ENCODE measurements at regions not wholly inside any gene's neighbourhood (a gene's known extent, or its start where the extent isn't known, plus 50 kb on each side); places are given as distances from the start of the nearest gene placed in this dataset.
"Not testable (repeated sequence)": the region's sequence is repeated elsewhere in the genome, so short reads cannot be mapped to it uniquely, and the experiment has no call there.

GRCh38 chr16:11417487-11417886 is 72.2 kb downstream of the RMI2 start:
- TF ChIP-seq EP300 (IDR thresholded peaks at IDR 0.05): no peak
- no peak for TF ChIP-seq CTCF (IDR thresholded peaks at IDR 0.05)
- no peak for TF ChIP-seq POLR2AphosphoS5 (IDR thresholded peaks at IDR 0.05)
- TF ChIP-seq POLR2A (IDR thresholded peaks at IDR 0.05): no peak
- Histone ChIP-seq H3K4me1 (no peaks in the 10 kb centered on the region), H3K27me3 (no peaks in the 10 kb centered on the region), H3K36me3 (no peaks in the 10 kb centered on the region), H3K27ac (no peak overlapping the region), H3K9me3 (no peaks in the 10 kb centered on the region), H3K4me3 (no peak overlapping the region)
- WGBS: 60% methylated on average over 1 of the region's 10 CpGs
- no peak for DNase-seq (ENCODE audit: low spot score in 2 of 2)

GRCh38 chr16:11418506-11418905 is 73.2 kb downstream of the RMI2 start:
- H3K36me3 ChIP-seq: no peaks in the 10 kb centered on the region
- H3K27me3 ChIP-seq: no peaks in the 10 kb centered on the region
- H3K27ac ChIP-seq: no peak overlapping the region
- WGBS: 86% methylated on average over 4 of the region's 4 CpGs
- DNase-seq (ENCODE audit: low spot score in 2 of 2): no peak
- TF ChIP-seq CTCF (IDR thresholded peaks at IDR 0.05) (no peak), POLR2A (IDR thresholded peaks at IDR 0.05) (no peak), POLR2AphosphoS5 (IDR thresholded peaks at IDR 0.05) (no peak), EP300 (IDR thresholded peaks at IDR 0.05) (no peak)
- no peaks in the 10 kb centered on the region for H3K9me3 ChIP-seq
- H3K4me1 ChIP-seq: no peaks in the 10 kb centered on the region
- H3K4me3 ChIP-seq: no peak overlapping the region

GRCh38 chr16:11420067-11420466 is 74.8 kb downstream of the RMI2 start:
- H3K27ac ChIP-seq; H3K36me3 ChIP-seq; H3K9me3 ChIP-seq; H3K4me1 ChIP-seq; H3K27me3 ChIP-seq; DNase-seq (ENCODE audit: low spot score in 2 of 2); H3K4me3 ChIP-seq: not testable (repeated sequence)
- WGBS: 76% methylated on average over 2 of the region's 4 CpGs

DNA sequence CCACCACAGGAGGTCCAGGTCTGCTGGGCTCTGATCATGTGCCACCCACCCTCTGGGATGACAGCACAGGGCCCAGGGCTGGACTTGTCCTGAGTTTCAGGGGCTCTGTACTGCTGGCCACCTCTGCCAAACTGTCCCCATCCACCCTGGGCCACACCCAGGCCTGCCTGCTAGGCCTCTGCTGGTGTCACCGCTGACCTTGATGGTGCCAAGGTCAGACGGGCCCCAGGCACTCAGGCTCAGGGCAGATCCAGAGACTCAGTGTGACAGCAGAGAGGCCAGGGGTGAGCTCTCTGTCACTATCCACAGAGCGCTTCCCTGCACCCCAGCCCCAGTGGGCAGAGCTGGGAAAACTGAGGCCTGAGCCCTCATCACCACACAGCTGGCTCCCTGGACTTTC is 75.6 kb downstream of the RMI2 start:
- TF ChIP-seq POLR2AphosphoS5 (IDR thresholded peaks at IDR 0.05) (no peak), CTCF (IDR thresholded peaks at IDR 0.05) (no peak), EP300 (IDR thresholded peaks at IDR 0.05) (no peak), POLR2A (IDR thresholded peaks at IDR 0.05) (no peak)
- Histone ChIP-seq H3K27me3 (no peaks in the 10 kb centered on the region), H3K4me3 (no peak overlapping the region), H3K27ac (no peak overlapping the region), H3K4me1 (no peaks in the 10 kb centered on the region), H3K36me3 (no peaks in the 10 kb centered on the region), H3K9me3 (no peaks in the 10 kb centered on the region)
- WGBS: 91% methylated on average over 2 of the region's 3 CpGs
- DNase-seq (ENCODE audit: low spot score in 2 of 2): no peak

- WGBS: 80% methylated on average over 11 of the region's 26 CpGs
- TF ChIP-seq EP300 (IDR thresholded peaks at IDR 0.05) (no peak), POLR2AphosphoS5 (IDR thresholded peaks at IDR 0.05) (no peak), CTCF (IDR thresholded peaks at IDR 0.05) (no peak), POLR2A (IDR thresholded peaks at IDR 0.05) (no peak)
- no peaks in the 10 kb centered on the region for H3K4me1 ChIP-seq
- no peak overlapping the region for H3K27ac ChIP-seq
- H3K9me3 ChIP-seq: no peaks in the 10 kb centered on the region
- no peak for DNase-seq (ENCODE audit: low spot score in 2 of 2)
- no peaks in the 10 kb centered on the region for H3K27me3 ChIP-seq
- H3K4me3 ChIP-seq: no peak overlapping the region
- H3K36me3 ChIP-seq: no peaks in the 10 kb centered on the region
These were observed 77.4 kb downstream of the RMI2 start for GRCh38 chr16:11422381-11423314.
